ENCODE measurements at regions not wholly inside any gene's neighbourhood (a gene's known extent, or its start where the extent isn't known, plus 50 kb on each side); places are given as distances from the start of the nearest gene placed in this dataset.

DNA sequence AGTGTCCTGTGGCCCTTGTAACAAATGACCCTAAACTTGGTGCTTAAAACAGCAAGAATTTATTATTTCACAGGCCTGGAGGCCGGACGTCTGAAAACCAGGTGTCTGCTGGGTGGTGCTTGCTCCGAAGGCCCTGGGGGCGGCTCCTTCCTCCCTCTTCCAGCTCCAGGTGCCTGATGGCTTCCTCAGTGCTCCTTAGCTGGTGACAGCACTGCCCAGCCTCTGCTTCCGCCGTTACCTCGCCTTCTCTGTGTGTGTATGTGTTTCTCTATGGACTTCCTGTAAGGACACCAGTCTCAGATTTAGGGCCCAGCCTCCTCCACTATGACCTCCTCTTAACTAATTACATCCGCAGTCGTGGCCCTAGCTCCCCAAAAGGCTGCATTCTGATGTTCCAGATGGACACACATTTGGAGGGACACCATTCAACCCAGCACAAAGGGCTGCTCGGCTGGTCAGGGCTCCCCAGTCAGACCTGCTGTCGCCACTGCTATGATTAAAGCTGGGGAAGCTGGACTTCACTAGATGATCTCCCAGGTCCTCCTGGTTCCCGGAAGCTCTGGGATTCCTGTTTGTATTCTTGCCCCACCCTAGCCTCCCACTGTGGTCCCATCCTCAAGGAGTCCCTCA lies 172.8 kb downstream of the IRF8 start:
- Histone ChIP-seq H3K4me1 (peaks cover 0 to 4% (median 0%) of the 10 kb centered on the region in 4 donors), H3K9me3 (no peaks in the 10 kb centered on the region), H3K4me3 (no peak overlapping the region), H3K27me3 (peaks cover 0 to 33% of the 10 kb centered on the region in 2 donors), H3K27ac (no peak overlapping the region), H3K36me3 (no peaks in the 10 kb centered on the region)
- no peak for DNase-seq (ENCODE audit: low spot score in 2 of 2)
- TF ChIP-seq EP300 (IDR thresholded peaks at IDR 0.05) (no peak), POLR2A (IDR thresholded peaks at IDR 0.05) (no peak)
- TF ChIP-seq, protein P1, sequence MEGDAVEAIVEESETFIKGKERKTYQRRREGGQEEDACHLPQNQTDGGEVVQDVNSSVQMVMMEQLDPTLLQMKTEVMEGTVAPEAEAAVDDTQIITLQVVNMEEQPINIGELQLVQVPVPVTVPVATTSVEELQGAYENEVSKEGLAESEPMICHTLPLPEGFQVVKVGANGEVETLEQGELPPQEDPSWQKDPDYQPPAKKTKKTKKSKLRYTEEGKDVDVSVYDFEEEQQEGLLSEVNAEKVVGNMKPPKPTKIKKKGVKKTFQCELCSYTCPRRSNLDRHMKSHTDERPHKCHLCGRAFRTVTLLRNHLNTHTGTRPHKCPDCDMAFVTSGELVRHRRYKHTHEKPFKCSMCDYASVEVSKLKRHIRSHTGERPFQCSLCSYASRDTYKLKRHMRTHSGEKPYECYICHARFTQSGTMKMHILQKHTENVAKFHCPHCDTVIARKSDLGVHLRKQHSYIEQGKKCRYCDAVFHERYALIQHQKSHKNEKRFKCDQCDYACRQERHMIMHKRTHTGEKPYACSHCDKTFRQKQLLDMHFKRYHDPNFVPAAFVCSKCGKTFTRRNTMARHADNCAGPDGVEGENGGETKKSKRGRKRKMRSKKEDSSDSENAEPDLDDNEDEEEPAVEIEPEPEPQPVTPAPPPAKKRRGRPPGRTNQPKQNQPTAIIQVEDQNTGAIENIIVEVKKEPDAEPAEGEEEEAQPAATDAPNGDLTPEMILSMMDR (IDR thresholded peaks at IDR 0.05) = no peak
- 65 to 79% methylated on average over 12 of the region's 12 CpGs for WGBS, 2 donors

DNA sequence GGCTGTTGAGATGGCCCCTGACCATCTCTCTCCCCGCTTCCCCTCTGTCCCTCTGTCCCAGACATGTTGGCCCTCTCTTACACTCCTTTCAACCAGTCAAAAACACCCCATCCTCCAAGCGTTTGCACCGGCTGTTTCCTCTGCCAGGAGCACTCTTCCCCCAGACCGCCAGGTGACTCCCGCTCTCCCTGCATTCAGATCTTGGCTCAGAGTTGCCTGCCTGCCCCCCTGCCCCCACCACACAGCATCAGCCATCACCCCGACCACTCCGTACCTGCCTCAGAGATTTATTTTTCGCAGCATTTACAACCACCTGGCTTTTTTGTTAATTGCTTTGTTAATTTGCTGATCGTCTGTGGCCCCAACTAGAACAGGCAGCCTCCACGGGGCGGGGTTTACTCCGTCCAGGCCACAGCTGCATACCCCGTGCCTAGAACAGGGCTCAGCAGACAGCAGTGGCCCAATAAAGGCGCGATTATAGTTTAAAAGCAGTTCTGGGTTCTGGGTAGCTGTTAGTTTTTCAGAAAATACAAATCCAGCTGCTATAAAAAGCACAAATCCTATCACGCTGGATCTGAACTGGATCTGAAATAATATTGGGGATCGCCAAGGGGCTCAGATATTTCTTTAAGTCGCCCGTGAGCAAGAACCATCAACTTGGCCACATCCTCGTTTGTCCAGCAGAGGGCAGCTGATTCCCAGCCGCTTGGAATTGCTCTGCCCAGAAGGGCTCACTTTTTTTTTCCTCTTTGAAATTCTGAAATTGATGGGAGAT lies 173.6 kb downstream of the IRF8 start:
- H3K4me3 ChIP-seq = no peak overlapping the region
- 45 to 46% methylated on average over 21 of the region's 21 CpGs for WGBS, 2 donors
- no peak overlapping the region for H3K27ac ChIP-seq
- H3K36me3 ChIP-seq = no peaks in the 10 kb centered on the region
- no peaks in the 10 kb centered on the region for H3K9me3 ChIP-seq
- TF ChIP-seq POLR2A (IDR thresholded peaks at IDR 0.05) = no peak
- TF ChIP-seq, protein P1 (IDR thresholded peaks at IDR 0.05) = peak; percentile 53 to 73 (median 68)
- H3K4me1 ChIP-seq = peaks cover 0 to 4% (median 0%) of the 10 kb centered on the region in 4 donors
- peaks cover 0 to 33% of the 10 kb centered on the region in 2 donors for H3K27me3 ChIP-seq
- DNase-seq (ENCODE audit: low spot score in 2 of 2) = peak; percentile 52 to 79

DNA sequence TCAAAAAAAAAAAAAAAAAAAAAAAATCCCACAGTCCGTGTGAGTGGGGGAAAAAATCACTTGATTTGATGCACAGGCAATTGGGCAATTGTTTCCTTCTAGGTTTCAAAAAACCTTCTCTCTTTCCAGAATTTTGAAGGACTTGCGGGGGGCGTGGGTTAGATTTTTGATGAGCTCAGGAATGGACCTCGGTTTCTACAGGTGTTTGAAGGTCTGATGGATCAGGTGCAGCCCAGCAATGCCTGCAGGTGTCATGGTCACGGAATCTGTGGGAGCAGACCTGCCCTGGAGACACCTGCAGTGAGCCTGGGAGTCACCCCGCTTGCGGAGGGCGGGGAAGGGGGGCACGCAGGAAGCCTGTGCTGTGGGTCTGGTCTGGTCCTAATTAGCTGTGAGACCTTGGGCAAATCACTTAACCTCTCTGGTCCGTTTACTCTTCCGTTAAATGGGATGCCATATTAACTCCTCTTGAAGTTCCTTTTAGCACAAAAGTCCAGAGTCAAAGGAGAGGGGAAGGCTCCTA lies 174.2 kb downstream of the IRF8 start:
- TF ChIP-seq EP300 (IDR thresholded peaks at IDR 0.05) = no peak
- TF ChIP-seq, protein P1 (IDR thresholded peaks at IDR 0.05) = no peak
- no peak for TF ChIP-seq POLR2A (IDR thresholded peaks at IDR 0.05)
- Histone ChIP-seq H3K9me3 (no peaks in the 10 kb centered on the region), H3K27ac (no peak overlapping the region), H3K4me1 (peaks cover 0 to 4% (median 0%) of the 10 kb centered on the region in 4 donors), H3K36me3 (no peaks in the 10 kb centered on the region), H3K27me3 (peaks cover 0 to 38% of the 10 kb centered on the region in 2 donors), H3K4me3 (no peak overlapping the region)
- no peak for DNase-seq (ENCODE audit: low spot score in 2 of 2)
- WGBS, 2 donors = 57 to 61% methylated on average over 11 of the region's 11 CpGs

DNA sequence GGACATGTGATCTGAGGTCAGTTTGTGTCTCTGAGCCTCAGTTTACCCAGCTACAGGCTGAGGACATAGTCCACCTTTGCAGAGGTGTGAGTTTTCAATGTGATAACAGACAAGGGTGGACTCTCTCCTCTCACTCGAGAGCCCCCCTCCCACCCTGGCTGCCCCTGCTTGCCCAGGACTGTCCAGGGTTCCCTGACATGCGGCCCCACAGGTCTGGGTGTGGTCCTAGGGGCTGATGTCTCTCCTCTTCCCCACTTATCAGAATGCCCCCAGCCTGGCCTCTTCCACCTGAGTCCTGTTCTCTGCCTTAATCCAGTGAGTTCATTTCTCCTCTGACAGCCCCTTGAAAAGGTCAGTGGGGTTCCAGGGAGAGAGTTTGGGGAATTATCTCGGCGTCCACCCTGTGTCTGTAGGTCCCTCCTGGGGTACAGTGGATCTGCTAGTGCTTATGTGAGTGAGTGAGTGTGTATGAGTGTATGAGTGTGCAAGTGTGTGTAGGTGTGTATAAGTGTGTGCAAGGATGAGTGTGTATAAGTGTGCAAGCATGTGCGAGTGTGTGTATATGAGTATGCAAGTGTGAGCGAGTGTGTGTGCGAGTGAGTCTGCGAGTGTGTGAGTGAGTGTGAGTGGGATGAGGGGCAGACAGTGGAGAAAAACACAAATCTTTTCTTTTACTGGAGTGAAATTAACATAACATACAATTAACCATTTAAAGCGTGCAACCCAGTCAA lies 175.0 kb downstream of the IRF8 start:
- Histone ChIP-seq H3K9me3 (no peaks in the 10 kb centered on the region), H3K27me3 (peaks cover 0 to 36% of the 10 kb centered on the region in 2 donors), H3K4me1 (peaks cover 0 to 4% (median 0%) of the 10 kb centered on the region in 4 donors), H3K36me3 (no peaks in the 10 kb centered on the region), H3K27ac (no peak overlapping the region), H3K4me3 (no peak overlapping the region)
- TF ChIP-seq, protein P1 (IDR thresholded peaks at IDR 0.05) = no peak
- TF ChIP-seq EP300 (IDR thresholded peaks at IDR 0.05) (no peak), POLR2A (IDR thresholded peaks at IDR 0.05) (no peak)
- WGBS, 2 donors = 78 to 81% methylated on average over 9 of the region's 9 CpGs
- no peak for DNase-seq (ENCODE audit: low spot score in 2 of 2)

All from tibial nerve (tissue), 4 donors.